ENCODE measurements at regions not wholly inside any gene's neighbourhood (a gene's known extent, or its start where the extent isn't known, plus 50 kb on each side); places are given as distances from the start of the nearest gene placed in this dataset.
A peak's percentile ranks its signal among the peaks of the same experiment; 100 is the strongest.

DNA sequence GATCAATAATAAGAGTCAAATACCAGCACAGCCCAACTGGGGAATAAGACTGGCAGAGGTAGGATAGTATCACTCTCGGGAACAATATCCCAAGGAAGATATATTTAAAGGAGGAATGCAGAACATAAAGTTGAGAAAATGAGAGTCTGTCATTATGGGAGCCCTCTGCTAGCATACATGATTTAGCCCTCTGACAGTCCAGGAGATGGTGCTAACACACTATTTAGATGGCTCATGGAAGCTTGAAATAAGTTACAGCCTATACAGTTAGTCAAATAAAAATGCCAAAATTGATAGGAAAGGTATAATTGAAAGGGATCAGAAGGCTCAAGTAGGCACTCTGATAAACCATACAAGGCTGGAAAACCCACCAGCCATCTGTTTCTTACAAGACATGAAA is 201.0 kb upstream of the NEIL3 start:
- DNase-seq (ENCODE audit: low spot score): no peak

DNA sequence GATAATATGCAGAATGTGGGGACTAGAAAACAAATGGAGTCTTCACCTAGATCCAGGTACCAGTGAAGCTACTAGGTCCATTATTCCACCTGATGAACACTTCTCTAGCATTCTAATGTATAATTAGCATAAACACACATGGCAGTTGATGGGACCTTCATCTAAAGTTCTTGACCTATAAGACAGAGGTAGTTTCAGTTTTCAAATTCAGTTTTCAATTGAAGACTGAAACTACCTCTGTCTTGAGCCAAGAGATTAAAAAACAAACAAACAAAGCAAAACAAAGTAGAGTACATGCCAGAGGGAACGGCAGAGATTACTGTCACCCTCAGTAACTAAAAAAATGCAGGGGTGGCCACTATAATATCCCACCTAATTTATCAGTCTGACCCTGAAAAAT is 199.9 kb upstream of the NEIL3 start:
- DNase-seq (ENCODE audit: low spot score): no peak

GRCh38 chr4:177116161-177116560 is 193.5 kb upstream of the NEIL3 start:
- no peak for DNase-seq (ENCODE audit: low spot score)

DNA sequence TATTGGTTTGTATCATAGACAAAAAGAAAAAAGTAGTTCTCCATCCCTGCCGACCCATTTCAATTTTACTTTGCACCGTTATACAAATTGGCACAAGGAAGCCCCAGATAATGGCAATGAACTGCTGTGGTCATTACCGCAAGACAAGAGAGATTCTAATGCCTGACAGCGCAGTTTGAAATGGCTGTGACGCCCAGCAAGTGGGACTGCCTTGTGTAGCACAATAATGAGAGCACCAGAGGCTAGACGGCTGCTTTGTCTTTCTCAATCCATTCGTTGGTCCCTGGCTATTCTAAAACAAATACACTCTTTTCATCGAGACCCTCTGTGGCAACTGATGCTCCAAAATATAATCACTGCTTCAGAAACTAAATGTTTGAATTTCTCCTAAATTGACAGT is 192.4 kb upstream of the NEIL3 start:
- no peak for DNase-seq (ENCODE audit: low spot score)

- peak; percentile 11 for DNase-seq (ENCODE audit: low spot score)
Observed at GRCh38 chr4:177118596-177118995, 191.1 kb upstream of the NEIL3 start.

GRCh38 chr4:177119021-177119471 is 190.6 kb upstream of the NEIL3 start:
- DNase-seq (ENCODE audit: low spot score): no peak

DNA sequence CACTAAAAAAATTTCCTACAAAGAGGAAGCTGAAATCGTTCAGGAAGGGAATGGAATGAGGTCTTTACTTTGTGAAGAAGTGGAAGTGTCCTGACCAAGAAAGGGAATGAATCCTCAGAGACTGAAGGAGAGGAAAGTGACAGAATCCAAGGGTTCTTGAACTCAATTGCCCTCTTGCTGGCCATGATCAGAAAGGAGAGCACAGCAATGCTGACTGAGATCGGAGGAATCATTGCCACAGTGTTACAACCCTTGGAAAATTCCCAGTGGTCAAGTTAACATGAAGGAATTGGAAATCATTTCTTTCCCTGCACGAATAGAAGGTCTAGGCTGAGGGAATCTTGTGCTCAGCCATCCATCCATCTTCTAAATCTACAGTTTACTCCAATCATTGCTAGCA is 190.0 kb upstream of the NEIL3 start:
- DNase-seq (ENCODE audit: low spot score): no peak

- no peak for DNase-seq (ENCODE audit: low spot score)
Observed at GRCh38 chr4:177123811-177124210, 185.9 kb upstream of the NEIL3 start.

DNA sequence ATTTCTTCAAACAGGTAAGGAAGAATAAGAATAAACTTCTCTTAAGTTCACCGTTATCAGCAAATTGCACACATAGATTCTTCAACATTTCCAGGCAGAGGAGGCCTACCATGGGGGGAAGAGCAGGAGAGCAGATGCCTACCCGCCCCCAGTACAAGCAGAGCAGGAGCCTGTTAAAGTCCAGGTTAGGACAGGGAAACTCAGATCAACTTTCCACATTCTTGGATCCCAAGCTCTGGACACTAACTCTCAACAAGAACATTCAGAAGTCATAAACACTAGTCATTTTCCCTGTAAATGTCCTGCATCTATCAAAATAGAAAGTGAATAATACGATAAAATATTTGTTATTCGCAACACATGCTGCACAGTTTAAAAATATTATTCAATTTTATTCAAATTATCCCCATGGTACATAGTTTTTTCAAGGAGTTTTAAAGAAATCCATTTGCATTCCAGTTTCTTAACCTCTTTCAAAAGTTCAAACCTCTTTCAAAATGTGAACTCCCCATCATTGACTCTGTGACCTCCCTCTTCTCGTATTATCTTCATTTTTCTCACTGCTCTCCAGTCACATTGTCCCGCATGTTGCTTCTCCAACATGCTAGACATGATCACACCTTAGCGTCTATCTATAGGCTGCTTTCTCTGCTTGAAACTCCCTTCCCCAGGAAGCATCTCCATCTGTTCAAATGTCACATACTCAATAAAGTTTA is 185.2 kb upstream of the NEIL3 start:
- DNase-seq (ENCODE audit: low spot score): no peak

DNA sequence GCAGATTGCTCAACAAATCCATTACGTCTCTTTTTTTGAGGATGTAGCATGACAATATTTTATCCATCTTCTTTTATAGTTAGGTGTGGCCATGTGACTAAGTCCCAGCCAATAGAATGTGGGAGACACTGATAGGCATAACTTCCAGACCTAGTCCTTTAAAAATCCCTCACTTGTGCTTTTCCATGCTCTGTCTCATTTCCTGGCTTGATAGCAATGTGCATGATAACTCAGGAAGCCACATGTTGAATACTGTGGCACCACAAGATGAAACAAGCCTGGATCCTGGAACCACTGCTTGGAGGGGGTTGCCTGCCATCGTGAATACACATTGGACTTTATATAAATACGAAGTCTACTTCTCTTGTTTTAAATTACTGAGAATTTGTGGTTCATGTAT is 184.0 kb upstream of the NEIL3 start:
- DNase-seq (ENCODE audit: low spot score): no peak

GRCh38 chr4:177127658-177128057 is 182.0 kb upstream of the NEIL3 start:
- DNase-seq (ENCODE audit: low spot score): no peak

DNA sequence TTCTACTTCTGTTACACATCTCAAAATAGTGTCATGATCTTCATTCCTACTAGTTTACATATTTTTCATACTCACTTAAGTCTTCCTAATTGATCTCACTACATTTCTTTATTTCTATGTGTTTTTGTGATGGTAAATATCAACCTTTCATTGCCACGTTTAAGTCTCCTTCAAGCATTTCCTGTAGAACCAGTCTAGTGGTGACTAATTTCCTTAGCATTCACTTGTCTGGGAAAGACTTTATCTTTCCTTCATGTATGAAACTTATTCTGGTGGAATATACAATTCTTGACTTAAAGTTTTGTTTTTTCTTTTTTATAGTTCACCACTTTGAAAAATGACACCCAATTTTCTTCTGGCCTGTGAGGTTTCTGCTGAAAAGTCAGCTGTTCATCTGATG is 181.4 kb upstream of the NEIL3 start:
- no peak for DNase-seq (ENCODE audit: low spot score)

- no peak for DNase-seq (ENCODE audit: low spot score)
Observed at GRCh38 chr4:177131736-177132135, 177.9 kb upstream of the NEIL3 start.

- DNase-seq (ENCODE audit: low spot score): no peak
Observed at GRCh38 chr4:177147668-177148067, 162.0 kb upstream of the NEIL3 start.

GRCh38 chr4:177155454-177155853 is 154.2 kb upstream of the NEIL3 start:
- DNase-seq (ENCODE audit: low spot score): no peak

- no peak for DNase-seq (ENCODE audit: low spot score)
Observed at GRCh38 chr4:177159600-177159999, 150.1 kb upstream of the NEIL3 start.

DNA sequence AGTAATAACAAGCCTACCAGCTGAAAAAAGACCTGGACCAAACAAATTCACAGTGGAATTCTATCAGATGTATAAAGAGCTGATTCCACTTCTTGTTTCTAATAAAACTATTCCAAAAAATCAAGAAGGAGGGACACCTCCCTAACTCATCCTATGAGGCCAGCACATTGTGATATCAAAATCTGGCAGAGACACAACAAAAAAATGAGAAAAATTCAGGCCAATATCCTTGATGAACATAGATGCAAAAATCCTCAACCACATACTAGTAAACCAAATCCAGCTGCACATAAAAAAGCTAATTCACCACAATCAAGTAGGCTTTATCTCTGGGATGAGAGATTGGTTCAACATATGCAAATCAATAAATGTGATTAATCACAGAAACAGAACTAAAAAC is 147.9 kb upstream of the NEIL3 start:
- DNase-seq (ENCODE audit: low spot score): no peak

DNA sequence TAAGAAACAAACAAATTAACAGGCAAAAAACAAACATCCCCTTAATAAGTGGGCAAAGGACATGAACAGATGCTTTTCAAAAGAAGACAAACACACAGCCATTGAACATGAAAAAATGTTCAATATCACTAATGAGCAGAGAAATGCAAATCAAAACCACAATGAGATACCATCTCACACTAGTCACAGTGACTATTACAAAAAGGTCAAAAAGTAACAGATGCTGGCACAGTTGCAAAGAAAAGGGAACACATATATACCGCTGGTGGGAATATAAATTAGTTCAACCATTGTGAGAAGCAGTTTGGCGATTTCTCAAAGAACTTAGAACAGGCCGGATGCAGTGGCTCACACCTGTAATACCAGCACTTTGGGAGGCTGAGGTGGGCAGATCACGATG is 146.1 kb upstream of the NEIL3 start:
- DNase-seq (ENCODE audit: low spot score): no peak

DNA sequence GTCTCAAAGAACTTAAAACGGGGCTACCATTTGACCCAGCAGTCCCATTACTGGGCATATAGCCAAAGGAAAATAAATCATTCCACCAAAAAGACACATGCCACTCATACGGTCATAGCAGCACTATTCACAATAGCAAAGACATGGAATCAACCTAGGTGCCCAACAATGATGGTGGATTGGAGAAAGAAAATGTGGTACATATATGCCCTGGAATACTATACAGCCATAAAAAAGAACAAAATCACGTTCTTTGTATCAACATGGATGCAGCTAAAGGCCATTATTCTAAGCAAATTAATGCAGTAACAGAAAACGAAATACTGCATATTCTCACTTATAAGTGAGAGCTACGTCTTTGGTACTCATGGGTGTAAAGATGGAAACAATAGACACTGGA is 138.1 kb upstream of the NEIL3 start:
- DNase-seq (ENCODE audit: low spot score): no peak

- no peak for DNase-seq (ENCODE audit: low spot score)
Observed at GRCh38 chr4:177175473-177175872, 134.2 kb upstream of the NEIL3 start.

- no peak for DNase-seq (ENCODE audit: low spot score)
Observed at GRCh38 chr4:177177541-177178081, 132.1 kb upstream of the NEIL3 start.

- no peak for DNase-seq (ENCODE audit: low spot score)
Observed at GRCh38 chr4:177178246-177178645, 131.4 kb upstream of the NEIL3 start.

- no peak for DNase-seq (ENCODE audit: low spot score)
Observed at GRCh38 chr4:177182166-177182565, 127.5 kb upstream of the NEIL3 start.

GRCh38 chr4:177182728-177183127 is 126.9 kb upstream of the NEIL3 start:
- DNase-seq (ENCODE audit: low spot score): no peak

All from H4 (cell line).